ENCODE measurements at regions not wholly inside any gene's neighbourhood (a gene's known extent, or its start where the extent isn't known, plus 50 kb on each side); places are given as distances from the start of the nearest gene placed in this dataset.
"Not testable (repeated sequence)": the region's sequence is repeated elsewhere in the genome, so short reads cannot be mapped to it uniquely, and the experiment has no call there.

- Histone ChIP-seq H3K36me3 (ENCODE audit: insufficient read depth, insufficient read length, low read length) (no peaks in the 10 kb centered on the region), H3K9ac (ENCODE audit: insufficient read length, low read depth) (no peak overlapping the region), H3K4me1 (ENCODE audit: insufficient read depth, insufficient read length) (no peaks in the 10 kb centered on the region), H3K4me3 (ENCODE audit: insufficient read length, low read depth) (no peak overlapping the region), H3K27me3 (ENCODE audit: insufficient read depth, insufficient read length) (no peaks in the 10 kb centered on the region), H3K9me3 (ENCODE audit: insufficient read depth, low read length) (no peaks in the 10 kb centered on the region)
- DNase-seq (ENCODE audit: low read depth, low spot score) = no peak
- TF ChIP-seq ZNF274 (IDR thresholded peaks at IDR 0.05; ENCODE audit: low read depth, low read length) (no peak), YY1 (IDR thresholded peaks at IDR 0.05; ENCODE audit: insufficient read depth, insufficient read length) (no peak), SUZ12 (IDR thresholded peaks at IDR 0.05; ENCODE audit: extremely low read depth, insufficient read depth, insufficient read length) (no peak)
These were observed 274.1 kb upstream of the GK2 start for GRCh38 chr4:79682161-79682560.

GRCh38 chr4:79679859-79680258 is 271.8 kb upstream of the GK2 start:
- TF ChIP-seq SUZ12 (IDR thresholded peaks at IDR 0.05; ENCODE audit: extremely low read depth, insufficient read depth, insufficient read length) (no peak), ZNF274 (IDR thresholded peaks at IDR 0.05; ENCODE audit: low read depth, low read length) (no peak), YY1 (IDR thresholded peaks at IDR 0.05; ENCODE audit: insufficient read depth, insufficient read length) (no peak)
- Histone ChIP-seq H3K4me1 (ENCODE audit: insufficient read depth, insufficient read length) (no peaks in the 10 kb centered on the region), H3K9ac (ENCODE audit: insufficient read length, low read depth) (no peak overlapping the region), H3K4me3 (ENCODE audit: insufficient read length, low read depth) (no peak overlapping the region), H3K36me3 (ENCODE audit: insufficient read depth, insufficient read length, low read length) (no peaks in the 10 kb centered on the region), H3K9me3 (ENCODE audit: insufficient read depth, low read length) (no peaks in the 10 kb centered on the region), H3K27me3 (ENCODE audit: insufficient read depth, insufficient read length) (no peaks in the 10 kb centered on the region)
- no peak for DNase-seq (ENCODE audit: low read depth, low spot score)

- Histone ChIP-seq H3K27me3 (ENCODE audit: insufficient read depth, insufficient read length) (no peaks in the 10 kb centered on the region), H3K4me1 (ENCODE audit: insufficient read depth, insufficient read length) (no peaks in the 10 kb centered on the region), H3K36me3 (ENCODE audit: insufficient read depth, insufficient read length, low read length) (no peaks in the 10 kb centered on the region), H3K9ac (ENCODE audit: insufficient read length, low read depth) (no peak overlapping the region), H3K4me3 (ENCODE audit: insufficient read length, low read depth) (no peak overlapping the region), H3K9me3 (ENCODE audit: insufficient read depth, low read length) (no peaks in the 10 kb centered on the region)
- DNase-seq (ENCODE audit: low read depth, low spot score) = no peak
- TF ChIP-seq SUZ12 (IDR thresholded peaks at IDR 0.05; ENCODE audit: extremely low read depth, insufficient read depth, insufficient read length) (no peak), YY1 (IDR thresholded peaks at IDR 0.05; ENCODE audit: insufficient read depth, insufficient read length) (no peak), ZNF274 (IDR thresholded peaks at IDR 0.05; ENCODE audit: low read depth, low read length) (no peak)
These were observed 270.6 kb upstream of the GK2 start for GRCh38 chr4:79678472-79679202.

GRCh38 chr4:79676705-79677104 is 268.7 kb upstream of the GK2 start:
- Histone ChIP-seq H3K4me3 (ENCODE audit: insufficient read length, low read depth) (no peak overlapping the region), H3K36me3 (ENCODE audit: insufficient read depth, insufficient read length, low read length) (no peaks in the 10 kb centered on the region), H3K27me3 (ENCODE audit: insufficient read depth, insufficient read length) (no peaks in the 10 kb centered on the region), H3K9me3 (ENCODE audit: insufficient read depth, low read length) (no peaks in the 10 kb centered on the region), H3K4me1 (ENCODE audit: insufficient read depth, insufficient read length) (no peaks in the 10 kb centered on the region), H3K9ac (ENCODE audit: insufficient read length, low read depth) (no peak overlapping the region)
- DNase-seq (ENCODE audit: low read depth, low spot score) = no peak
- no peak for TF ChIP-seq YY1 (IDR thresholded peaks at IDR 0.05; ENCODE audit: insufficient read depth, insufficient read length)
- TF ChIP-seq ZNF274 (IDR thresholded peaks at IDR 0.05; ENCODE audit: low read depth, low read length) = no peak
- TF ChIP-seq SUZ12 (IDR thresholded peaks at IDR 0.05; ENCODE audit: extremely low read depth, insufficient read depth, insufficient read length) = no peak

GRCh38 chr4:79674906-79675305 is 266.9 kb upstream of the GK2 start:
- H3K4me1 ChIP-seq (ENCODE audit: insufficient read depth, insufficient read length); H3K4me3 ChIP-seq (ENCODE audit: insufficient read length, low read depth); H3K9me3 ChIP-seq (ENCODE audit: insufficient read depth, low read length): not testable (repeated sequence)

GRCh38 chr4:79673898-79674297 is 265.9 kb upstream of the GK2 start:
- TF ChIP-seq YY1 (IDR thresholded peaks at IDR 0.05; ENCODE audit: insufficient read depth, insufficient read length) = no peak
- TF ChIP-seq ZNF274 (IDR thresholded peaks at IDR 0.05; ENCODE audit: low read depth, low read length) = no peak
- no peak for TF ChIP-seq SUZ12 (IDR thresholded peaks at IDR 0.05; ENCODE audit: extremely low read depth, insufficient read depth, insufficient read length)
- H3K36me3 ChIP-seq (ENCODE audit: insufficient read depth, insufficient read length, low read length) = no peaks in the 10 kb centered on the region
- H3K4me3 ChIP-seq (ENCODE audit: insufficient read length, low read depth) = no peak overlapping the region
- no peaks in the 10 kb centered on the region for H3K27me3 ChIP-seq (ENCODE audit: insufficient read depth, insufficient read length)
- H3K9ac ChIP-seq (ENCODE audit: insufficient read length, low read depth) = no peak overlapping the region
- no peak for DNase-seq (ENCODE audit: low read depth, low spot score)
- H3K4me1 ChIP-seq (ENCODE audit: insufficient read depth, insufficient read length) = no peaks in the 10 kb centered on the region
- no peaks in the 10 kb centered on the region for H3K9me3 ChIP-seq (ENCODE audit: insufficient read depth, low read length)

More at GRCh38 chr4:79674906-79675305, 266.9 kb upstream of the GK2 start:
- H3K27me3 ChIP-seq (ENCODE audit: insufficient read depth, insufficient read length); H3K9ac ChIP-seq (ENCODE audit: insufficient read length, low read depth); H3K36me3 ChIP-seq (ENCODE audit: insufficient read depth, insufficient read length, low read length); DNase-seq (ENCODE audit: low read depth, low spot score): not testable (repeated sequence)

GRCh38 chr4:79673377-79673776 is 265.3 kb upstream of the GK2 start:
- H3K27me3 ChIP-seq (ENCODE audit: insufficient read depth, insufficient read length) = no peaks in the 10 kb centered on the region
- H3K9ac ChIP-seq (ENCODE audit: insufficient read length, low read depth) = no peak overlapping the region
- H3K4me3 ChIP-seq (ENCODE audit: insufficient read length, low read depth) = no peak overlapping the region
- H3K4me1 ChIP-seq (ENCODE audit: insufficient read depth, insufficient read length) = no peaks in the 10 kb centered on the region
- no peaks in the 10 kb centered on the region for H3K36me3 ChIP-seq (ENCODE audit: insufficient read depth, insufficient read length, low read length)
- no peak for DNase-seq (ENCODE audit: low read depth, low spot score)
- TF ChIP-seq ZNF274 (IDR thresholded peaks at IDR 0.05; ENCODE audit: low read depth, low read length) (no peak), YY1 (IDR thresholded peaks at IDR 0.05; ENCODE audit: insufficient read depth, insufficient read length) (no peak), SUZ12 (IDR thresholded peaks at IDR 0.05; ENCODE audit: extremely low read depth, insufficient read depth, insufficient read length) (no peak)
- no peaks in the 10 kb centered on the region for H3K9me3 ChIP-seq (ENCODE audit: insufficient read depth, low read length)
